Neuronal stem cell (in vitro differentiated cells): ENCODE measurements at regions not wholly inside any gene's neighbourhood (a gene's known extent, or its start where the extent isn't known, plus 50 kb on each side); places are given as distances from the start of the nearest gene placed in this dataset.

Source experiments
- DNase-seq: peaks from one replicate; pipeline ENCODE4 v3.0.0-alpha.2; 2013; ENCODE audit warnings: low spot score
- H2AFZ ChIP-seq: one replicate; pipeline ENCODE4 v1.6.1; 2013; ENCODE audit warnings: mild to moderate bottlenecking, low read length, inconsistent platforms
- H2AK5ac ChIP-seq: 2 replicates; pipeline ENCODE4 v1.6.1; 2013; ENCODE audit warnings: low read depth, mild to moderate bottlenecking, inconsistent platforms, low read length, moderate library complexity, mixed read lengths
- H2BK120ac ChIP-seq: 2 replicates; pipeline ENCODE4 v1.6.1; 2013; ENCODE audit warnings: low read depth, mild to moderate bottlenecking, inconsistent platforms, low read length, moderate library complexity, mixed read lengths
- H2BK12ac ChIP-seq: one replicate; pipeline ENCODE4 v1.6.1; 2013; ENCODE audit warnings: low read length, inconsistent platforms
- H2BK15ac ChIP-seq: 2 replicates; pipeline ENCODE4 v1.6.1; 2013; ENCODE audit warnings: mild to moderate bottlenecking, low read length, inconsistent platforms, mixed read lengths
- H2BK5ac ChIP-seq: one replicate; pipeline ENCODE4 v1.6.1; 2013; ENCODE audit warnings: inconsistent platforms, mild to moderate bottlenecking, low read length, moderate library complexity
- H3K14ac ChIP-seq: one replicate; pipeline ENCODE4 v1.6.1; 2013; ENCODE audit warnings: low read length, inconsistent platforms
- H3K18ac ChIP-seq: 2 replicates; pipeline ENCODE4 v1.6.1; 2013; ENCODE audit warnings: low read length, inconsistent platforms
- H3K23ac ChIP-seq: 2 replicates; pipeline ENCODE4 v1.6.1; 2013; ENCODE audit warnings: low read depth, mild to moderate bottlenecking, mixed read lengths, low read length, inconsistent platforms; ENCODE audit not compliant: poor library complexity
- H3K27ac ChIP-seq: replicated peaks from 3 replicates; pipeline ENCODE4 v1.5.1; 2013; ENCODE audit warnings: low read length, inconsistent platforms
- H3K27me3 ChIP-seq, 3 experiments: 2 replicates each; pipeline ENCODE4 v1.6.1; 2013; ENCODE audit warnings: low read length in 3 of 3, mild to moderate bottlenecking in 2 of 3, inconsistent platforms in 1 of 3, low read depth in 1 of 3, mixed read lengths in 1 of 3, moderate library complexity in 1 of 3; ENCODE audit not compliant: control insufficient read depth in 3 of 3, insufficient read depth in 3 of 3
- H3K36me3 ChIP-seq, 2 donors: replicated peaks in 1 of 2; 2 replicates each; pipeline ENCODE4 v1.6.1; 2013; ENCODE audit warnings: low read length in 2 of 2; ENCODE audit not compliant: control insufficient read depth in 2 of 2, insufficient read depth in 2 of 2
- H3K4ac ChIP-seq: 2 replicates; pipeline ENCODE4 v1.6.1; 2013; ENCODE audit warnings: inconsistent platforms, mild to moderate bottlenecking, low read length, moderate library complexity
- H3K4me1 ChIP-seq, 2 donors: 1 replicate in 1 of 2; 2 replicates in 1 of 2; pipeline ENCODE4 v1.6.1; 2013; ENCODE audit warnings: low read length in 2 of 2, low read depth in 1 of 2; ENCODE audit not compliant: control insufficient read depth in 2 of 2, insufficient read depth in 1 of 2
- H3K4me2 ChIP-seq: one replicate; pipeline ENCODE4 v1.6.1; 2013; ENCODE audit warnings: mild to moderate bottlenecking, low read length, inconsistent platforms; ENCODE audit not compliant: insufficient read depth, poor library complexity, severe bottlenecking
- H3K4me3 ChIP-seq, 2 donors: 2 replicates each; pipeline ENCODE4 v1.5.1; 2013; ENCODE audit warnings: low read length in 2 of 2, mild to moderate bottlenecking in 2 of 2, inconsistent platforms in 1 of 2, moderate library complexity in 1 of 2
- H3K79me1 ChIP-seq: one replicate; pipeline ENCODE4 v1.6.1; 2013; ENCODE audit warnings: low read depth, mild to moderate bottlenecking, inconsistent platforms, low read length, moderate library complexity
- H3K9ac ChIP-seq: one replicate; pipeline ENCODE4 v1.6.1; 2013; ENCODE audit warnings: mild to moderate bottlenecking, low read depth, low read length, inconsistent platforms; ENCODE audit not compliant: poor library complexity
- H3K9me3 ChIP-seq, 2 donors: replicated peaks in 1 of 2; 2 replicates each; pipeline versions ENCODE3 to v1.6.1; 2013; ENCODE audit warnings: low read length in 2 of 2, mild to moderate bottlenecking in 2 of 2, inconsistent platforms in 1 of 2, low read depth in 1 of 2, mixed read lengths in 1 of 2, moderate library complexity in 1 of 2; ENCODE audit not compliant: control insufficient read depth in 2 of 2, insufficient read depth in 1 of 2
- H4K8ac ChIP-seq: one replicate; pipeline ENCODE4 v1.6.1; 2013; ENCODE audit warnings: low read depth, mild to moderate bottlenecking, inconsistent platforms, low read length, moderate library complexity
- H4K91ac ChIP-seq: one replicate; pipeline ENCODE4 v1.6.1; 2013; ENCODE audit warnings: low read length, low read depth, mild to moderate bottlenecking, inconsistent platforms; ENCODE audit not compliant: poor library complexity
- WGBS, 2 donors: extraction: QIAGEN DNeasy Blood & Tissue Kit; methylation state at CpG; one replicate each; pipeline ENCODE4 v1.1.7; 2013; ENCODE audit warnings: missing lambda C conversion rate in 2 of 2, mixed read lengths in 1 of 2; ENCODE audit not compliant: insufficient read length in 2 of 2, insufficient replicate concordance in 1 of 2; ENCODE audit errors: extremely low coverage in 2 of 2; 5-methylcytosine and 5-hydroxymethylcytosine counted together

DNA sequence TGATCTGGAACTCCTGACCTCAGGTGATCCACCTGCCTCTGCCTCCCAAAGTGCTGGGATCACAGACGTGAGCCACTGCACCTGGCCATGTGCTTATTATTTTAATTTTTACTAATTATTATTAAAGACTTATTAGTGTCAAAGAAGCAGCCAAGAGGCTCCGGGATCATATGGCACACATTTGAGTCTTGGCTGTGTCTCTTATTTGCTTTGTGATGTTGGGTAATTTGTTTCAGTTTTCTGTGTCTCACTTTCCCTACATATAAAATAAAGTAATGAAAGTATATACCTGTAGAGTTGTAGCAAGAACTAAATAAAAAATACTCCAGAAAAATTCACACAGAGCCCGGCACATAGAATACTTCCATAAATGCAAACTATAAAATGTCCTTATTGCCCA, 238.0 kb upstream of the TBL1XR1 start:
- Histone ChIP-seq H3K14ac (no peak overlapping the region), H3K27ac (no peak overlapping the region), H3K18ac (no peak overlapping the region), H3K36me3 (no peaks in the 10 kb centered on the region), H3K9ac (no peak overlapping the region), H3K4me3 (no peak overlapping the region), H3K4ac (no peak overlapping the region), H3K79me1 (no peaks in the 10 kb centered on the region), H2BK12ac (no peak overlapping the region), H2BK5ac (no peak overlapping the region), H2BK120ac (no peak overlapping the region), H4K8ac (no peak overlapping the region), H2BK15ac (no peak overlapping the region), H3K4me1 (peaks cover 9 to 10% of the 10 kb centered on the region in 2 donors), H2AK5ac (no peak overlapping the region), H3K4me2 (no peak overlapping the region), H3K9me3 (no peaks in the 10 kb centered on the region), H2AFZ (no peak overlapping the region), H3K23ac (no peak overlapping the region), H4K91ac (no peak overlapping the region), H3K27me3 (no peaks in the 10 kb centered on the region)
- DNase-seq = no peak
- no CpG with 5 or more reads among the region's 3 CpGs for WGBS, 2 donors

DNA sequence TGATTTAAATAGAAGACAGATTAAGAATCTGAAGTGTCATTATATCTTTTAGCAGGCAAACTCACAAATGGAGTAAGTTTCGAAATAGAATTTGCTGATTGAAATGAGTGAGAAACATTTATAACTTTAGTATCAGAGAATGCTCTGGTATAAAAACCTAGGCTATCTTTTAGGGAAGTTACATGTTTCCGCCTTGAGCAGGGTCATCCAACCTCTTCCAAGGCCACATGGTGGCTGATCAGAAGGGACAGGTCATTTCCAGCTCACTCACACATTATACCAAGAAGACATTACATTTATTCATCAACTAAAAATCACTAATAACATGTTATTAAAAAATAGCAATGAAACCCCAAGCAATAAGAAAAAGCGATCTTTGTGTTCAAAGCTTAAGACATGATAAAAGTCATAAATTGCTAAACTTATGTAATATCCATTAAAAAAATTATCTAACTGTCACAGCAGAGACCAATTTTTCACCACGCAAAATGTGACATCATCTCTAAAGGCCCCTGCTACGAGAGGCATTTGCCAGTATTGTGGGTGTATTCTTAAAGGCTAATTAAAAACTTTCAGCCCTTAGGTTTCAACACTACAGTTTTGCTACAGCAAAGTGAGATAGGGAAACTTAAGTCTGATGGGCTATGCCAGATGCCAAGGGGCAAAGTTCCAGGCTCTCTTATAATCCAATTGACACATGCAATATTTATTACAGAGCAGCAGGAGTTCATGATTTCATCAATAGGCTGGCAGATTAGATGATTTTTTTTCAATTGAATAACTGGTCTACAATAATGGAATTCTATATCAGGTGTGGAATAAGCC, 240.4 kb upstream of the TBL1XR1 start:
- Histone ChIP-seq H3K4me3 (no peak overlapping the region), H3K4me1 (no peaks in the 10 kb centered on the region), H2BK12ac (no peak overlapping the region), H3K27ac (no peak overlapping the region), H3K4me2 (no peak overlapping the region), H2BK5ac (no peak overlapping the region), H2AK5ac (no peak overlapping the region), H2BK120ac (no peak overlapping the region), H3K79me1 (no peaks in the 10 kb centered on the region), H3K4ac (no peak overlapping the region), H3K14ac (no peak overlapping the region), H4K91ac (no peak overlapping the region), H2AFZ (no peak overlapping the region), H3K23ac (no peak overlapping the region), H3K36me3 (no peaks in the 10 kb centered on the region), H3K27me3 (no peaks in the 10 kb centered on the region), H3K9me3 (no peaks in the 10 kb centered on the region), H3K18ac (no peak overlapping the region), H3K9ac (no peak overlapping the region), H2BK15ac (no peak overlapping the region), H4K8ac (no peak overlapping the region)
- no peak for DNase-seq
- no CpG with 5 or more reads among the region's 5 CpGs for WGBS, 2 donors

DNA sequence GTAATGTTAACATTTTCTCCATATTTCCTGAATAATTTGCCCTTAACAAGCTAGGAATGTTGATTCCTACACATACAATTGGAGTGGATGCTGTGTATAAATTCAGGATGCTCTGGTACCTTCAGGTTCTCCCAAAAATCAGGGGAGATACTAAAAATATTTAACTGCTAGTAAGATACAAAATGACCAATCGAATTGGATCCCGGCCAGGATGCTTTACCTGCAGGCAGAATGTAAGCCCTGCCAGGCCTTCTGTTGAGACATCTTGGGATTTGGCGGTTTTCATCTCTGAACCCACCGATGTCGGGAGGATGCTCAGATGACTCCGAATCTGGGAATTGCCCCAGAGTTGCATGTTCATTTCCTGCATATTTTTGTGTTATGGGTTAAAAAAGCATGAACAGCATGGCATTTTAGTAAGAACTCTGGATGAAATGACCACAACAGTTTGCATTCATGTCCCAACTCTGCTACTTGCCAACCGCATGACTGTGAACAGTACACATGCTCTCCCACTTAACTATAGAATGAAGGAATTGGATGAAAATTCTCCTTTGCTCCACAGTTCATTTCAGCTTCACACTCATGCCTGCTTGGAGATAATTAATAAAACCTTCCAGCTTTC, 241.4 kb upstream of the TBL1XR1 start:
- no peak overlapping the region for H2BK5ac ChIP-seq
- H3K4ac ChIP-seq = no peak overlapping the region
- no peaks in the 10 kb centered on the region for H3K9me3 ChIP-seq
- no peak overlapping the region for H2AFZ ChIP-seq
- no peak overlapping the region for H3K4me2 ChIP-seq
- H3K4me3 ChIP-seq = no peak overlapping the region
- no peak overlapping the region for H2AK5ac ChIP-seq
- H4K91ac ChIP-seq = no peak overlapping the region
- no peaks in the 10 kb centered on the region for H3K27me3 ChIP-seq
- WGBS, 2 donors = no CpG with 5 or more reads among the region's 7 CpGs
- no peaks in the 10 kb centered on the region for H3K79me1 ChIP-seq
- H3K23ac ChIP-seq = no peak overlapping the region
- no peak overlapping the region for H3K14ac ChIP-seq
- no peak overlapping the region for H2BK120ac ChIP-seq
- no peak overlapping the region for H2BK12ac ChIP-seq
- H3K9ac ChIP-seq = no peak overlapping the region
- H3K18ac ChIP-seq = no peak overlapping the region
- no peak overlapping the region for H2BK15ac ChIP-seq
- no peak for DNase-seq
- H3K4me1 ChIP-seq = no peaks in the 10 kb centered on the region
- H3K36me3 ChIP-seq = no peaks in the 10 kb centered on the region
- H3K27ac ChIP-seq = no peak overlapping the region
- H4K8ac ChIP-seq = no peak overlapping the region

DNA sequence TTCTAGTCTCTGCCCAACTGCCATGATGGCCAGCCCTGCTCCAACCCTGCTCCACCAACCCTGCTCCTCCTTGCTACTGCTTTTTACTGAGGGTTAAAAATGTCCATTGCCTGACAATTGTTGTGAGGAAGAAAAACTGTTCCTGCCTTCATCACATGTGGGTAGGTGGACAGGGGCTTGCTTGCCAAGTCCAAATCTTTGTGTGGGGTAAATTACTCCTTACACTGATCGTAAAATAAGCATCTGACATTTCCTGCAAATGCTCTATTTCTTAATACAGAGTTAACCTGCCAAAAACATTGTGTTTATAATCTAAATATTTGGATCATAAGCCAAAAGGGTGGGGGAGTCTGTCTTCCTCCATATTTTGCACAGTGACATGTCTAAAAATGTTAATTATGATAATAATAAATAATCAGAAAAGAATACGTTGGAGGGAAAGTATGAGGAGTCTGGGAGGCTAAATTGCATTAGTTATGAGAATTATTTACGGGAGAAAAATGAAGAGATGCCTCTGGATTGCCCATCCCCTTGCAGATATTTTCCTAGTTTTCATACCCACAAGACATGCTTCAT, 242.5 kb upstream of the TBL1XR1 start:
- Histone ChIP-seq H3K14ac (no peak overlapping the region), H4K91ac (no peak overlapping the region), H3K9me3 (no peaks in the 10 kb centered on the region), H3K27me3 (no peaks in the 10 kb centered on the region), H3K4me1 (no peaks in the 10 kb centered on the region), H3K9ac (no peak overlapping the region), H2BK5ac (no peak overlapping the region), H3K4me2 (no peak overlapping the region), H2BK120ac (no peak overlapping the region), H2BK15ac (no peak overlapping the region), H3K18ac (no peak overlapping the region), H2BK12ac (no peak overlapping the region), H3K36me3 (no peaks in the 10 kb centered on the region), H3K4me3 (no peak overlapping the region), H3K4ac (no peak overlapping the region), H3K79me1 (no peaks in the 10 kb centered on the region), H2AK5ac (no peak overlapping the region), H2AFZ (no peak overlapping the region), H4K8ac (no peak overlapping the region), H3K27ac (no peak overlapping the region), H3K23ac (no peak overlapping the region)
- WGBS, 2 donors = 100% methylated on average over 1 of the region's 3 CpGs; no CpG with 5 or more reads in 1 of the 2 donors
- DNase-seq = no peak
